ENCODE measurements at regions not wholly inside any gene's neighbourhood (a gene's known extent, or its start where the extent isn't known, plus 50 kb on each side); places are given as distances from the start of the nearest gene placed in this dataset.

- TF ChIP-seq CTCF (IDR thresholded peaks at IDR 0.05; ENCODE audit: low read depth, low read length, missing input control) (no peak), YY1 (IDR thresholded peaks at IDR 0.05) (no peak), HNF4G (IDR thresholded peaks at IDR 0.05) (no peak)
Observed at GRCh38 chr3:8261018-8261417, 240.6 kb upstream of the LMCD1 start.
